ENCODE measurements at regions not wholly inside any gene's neighbourhood (a gene's known extent, or its start where the extent isn't known, plus 50 kb on each side); places are given as distances from the start of the nearest gene placed in this dataset.

DNA sequence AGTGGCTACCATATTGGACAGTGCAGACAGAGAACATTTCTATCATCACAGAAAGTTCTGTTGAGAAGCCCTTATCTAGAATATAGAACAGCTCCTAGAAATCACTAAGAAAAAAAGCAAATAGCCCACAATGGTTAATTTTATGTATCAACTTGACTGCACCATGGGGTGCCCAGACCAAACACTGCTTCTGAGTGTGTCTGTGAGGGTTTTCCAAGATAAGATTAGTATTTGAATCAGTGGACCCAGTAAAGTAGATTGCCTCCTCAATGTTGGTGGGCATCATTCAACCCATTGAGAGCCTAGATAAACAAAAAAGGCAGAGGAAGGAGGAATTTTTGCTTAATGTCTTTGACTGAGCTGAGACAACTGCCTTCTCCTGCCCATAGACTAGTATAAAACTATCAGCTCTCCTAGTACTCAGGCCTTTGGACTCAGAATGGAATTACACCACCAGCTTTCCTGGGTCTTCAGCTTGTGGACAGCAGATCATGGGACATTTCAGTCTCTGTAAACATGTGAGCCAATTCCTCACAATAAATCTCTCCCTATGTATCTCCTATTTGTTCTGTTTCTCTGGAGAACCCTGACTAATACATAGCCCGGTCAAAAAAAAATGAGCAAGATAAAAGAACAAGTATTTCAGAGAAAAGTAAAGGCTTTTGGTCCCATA is 55.9 kb upstream of the OXTR start:
- in situ Hi-C loops (cut with HindIII; ENCODE audit: low pct_ligation_motif_present, low pct_unique_long_range_greater_than_20kb, low sequenced_read_pairs) = no loop called here
- no peak for DNase-seq

DNA sequence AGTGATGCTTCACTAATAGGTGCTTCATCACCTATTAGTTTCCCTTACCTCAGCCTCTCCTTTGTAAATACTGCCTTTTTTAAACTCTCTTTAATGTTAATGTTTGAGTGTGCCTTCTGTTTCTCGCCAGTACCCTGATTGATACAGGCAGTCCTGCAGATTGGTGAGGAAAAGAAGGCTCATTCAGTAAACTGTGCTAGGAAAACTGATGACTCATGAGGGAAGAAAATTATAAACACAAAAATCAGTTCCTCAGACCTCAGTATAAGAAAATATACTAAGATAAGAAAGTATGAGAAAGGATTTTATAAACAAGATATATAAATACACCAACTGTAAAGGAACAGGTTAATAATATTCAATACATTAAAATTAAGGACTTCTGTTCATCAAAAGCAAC is 54.8 kb upstream of the OXTR start:
- in situ Hi-C loops (cut with HindIII; ENCODE audit: low pct_ligation_motif_present, low pct_unique_long_range_greater_than_20kb, low sequenced_read_pairs) = no loop called here
- no peak for DNase-seq

DNA sequence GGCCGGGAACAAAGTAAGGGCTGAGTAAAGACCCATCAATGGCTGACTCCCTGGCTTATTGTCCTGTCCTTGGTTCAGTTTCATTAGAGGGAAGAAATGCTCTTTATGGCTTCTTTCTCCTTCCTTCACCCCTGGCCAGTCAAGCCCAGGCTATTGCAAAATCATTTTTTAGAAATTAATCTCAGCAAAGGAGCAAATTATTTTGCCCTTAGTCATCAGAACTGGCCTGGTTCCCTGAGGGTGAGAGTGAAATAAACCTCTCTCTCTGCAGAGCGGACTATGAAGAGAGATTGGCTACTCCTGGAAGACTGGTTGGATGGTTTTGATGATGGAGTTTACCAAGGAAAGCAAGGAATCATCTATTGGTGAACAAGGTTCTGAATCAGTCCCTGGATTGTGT is 52.7 kb upstream of the OXTR start:
- in situ Hi-C loops (cut with HindIII; ENCODE audit: low pct_ligation_motif_present, low pct_unique_long_range_greater_than_20kb, low sequenced_read_pairs) = no loop called here
- DNase-seq = peak; percentile 4

All from ACHN (cell line).